ENCODE measurements at regions not wholly inside any gene's neighbourhood (a gene's known extent, or its start where the extent isn't known, plus 50 kb on each side); places are given as distances from the start of the nearest gene placed in this dataset.
"Not testable (repeated sequence)": the region's sequence is repeated elsewhere in the genome, so short reads cannot be mapped to it uniquely, and the experiment has no call there.

GRCh38 chr6:145263778-145264211 is 471.5 kb downstream of the EPM2A start:
- no peak for DNase-seq

DNA sequence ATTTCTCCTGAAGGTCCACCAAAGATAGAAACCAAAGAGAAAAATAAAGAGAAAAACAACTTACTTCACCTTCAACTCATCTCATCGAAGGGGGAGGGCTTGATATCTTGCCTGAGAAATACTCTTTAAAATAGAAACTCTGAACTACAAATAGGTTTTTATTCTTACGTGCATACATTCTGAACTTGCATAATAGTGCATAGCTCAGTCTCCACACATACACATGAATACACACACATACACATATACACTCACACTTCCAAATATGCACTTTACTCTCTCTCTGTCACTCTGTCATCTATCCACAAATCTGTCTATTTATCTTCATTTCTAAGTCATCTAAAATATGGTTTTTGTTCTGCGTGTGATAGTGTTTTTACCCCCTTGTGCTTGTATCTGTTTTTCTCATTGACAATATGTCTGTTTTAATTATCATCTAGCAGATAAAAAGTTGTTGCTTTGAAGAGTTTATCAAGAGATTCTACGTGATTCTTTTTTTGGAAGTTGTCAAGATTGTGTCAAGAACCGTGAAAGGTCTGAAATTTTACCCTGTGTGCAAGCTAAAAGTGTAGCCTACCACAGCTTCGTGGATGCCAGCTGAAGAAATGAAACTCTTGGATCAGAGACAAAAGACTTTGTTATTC is 468.8 kb downstream of the EPM2A start:
- DNase-seq: no peak

DNA sequence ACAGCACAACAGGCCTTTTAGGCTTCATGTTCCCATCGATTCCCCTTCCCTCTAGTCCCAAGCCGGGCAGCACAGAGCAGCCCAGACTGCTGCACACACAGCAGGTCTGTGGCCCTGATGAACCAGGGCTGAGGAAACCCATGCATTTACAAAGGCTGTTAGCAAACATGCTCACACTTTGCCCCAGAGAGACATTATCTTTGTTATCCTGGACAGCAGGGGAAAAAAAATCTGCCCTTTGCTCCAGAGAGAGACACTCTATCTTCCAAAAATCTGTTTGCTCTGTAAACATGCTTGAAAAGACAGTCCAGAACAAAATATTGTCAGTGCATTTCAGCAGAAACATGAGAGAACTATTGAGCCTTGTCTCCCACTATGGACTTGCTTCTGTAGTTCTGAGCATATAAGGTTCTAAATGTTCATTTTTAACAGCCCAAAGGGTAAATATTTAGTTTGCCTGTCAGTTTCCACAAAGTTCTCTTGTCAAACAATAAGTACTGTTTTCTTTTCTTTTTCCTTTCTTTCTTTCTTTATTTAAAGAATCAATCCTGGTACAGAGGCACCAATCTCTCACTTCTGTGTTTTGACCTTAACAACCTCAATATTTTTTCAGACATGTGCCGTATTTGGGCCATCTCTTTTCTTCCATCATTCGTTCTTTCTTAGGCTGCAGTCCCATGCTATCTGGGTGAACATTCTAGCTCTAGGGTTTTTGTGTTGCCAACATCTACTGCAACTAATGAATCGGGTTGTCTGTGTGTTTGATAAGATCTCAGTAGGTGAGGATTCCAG is 468.0 kb downstream of the EPM2A start:
- DNase-seq: no peak

- no peak for DNase-seq
These were observed 464.9 kb downstream of the EPM2A start for GRCh38 chr6:145270464-145270863.

DNA sequence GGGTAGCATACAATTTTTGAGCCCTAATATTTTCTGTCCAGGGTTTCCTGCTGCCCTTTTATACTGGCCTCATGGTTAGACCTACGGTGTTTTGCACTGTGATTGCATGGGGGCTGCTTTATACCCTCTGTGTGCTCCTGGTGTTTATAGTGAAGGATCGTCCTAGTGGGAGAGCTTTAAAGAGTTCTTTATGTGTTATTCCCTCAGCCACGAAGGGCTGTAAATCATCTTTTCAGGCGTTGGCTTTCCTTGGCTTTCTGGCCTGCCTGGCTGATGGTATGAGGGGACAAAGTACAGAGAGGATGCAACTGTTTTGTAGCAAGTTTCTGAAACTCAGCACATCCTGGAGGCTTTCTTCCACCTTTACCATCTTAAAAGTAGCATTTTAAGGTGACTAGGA is 464.3 kb downstream of the EPM2A start:
- no peak for DNase-seq

DNA sequence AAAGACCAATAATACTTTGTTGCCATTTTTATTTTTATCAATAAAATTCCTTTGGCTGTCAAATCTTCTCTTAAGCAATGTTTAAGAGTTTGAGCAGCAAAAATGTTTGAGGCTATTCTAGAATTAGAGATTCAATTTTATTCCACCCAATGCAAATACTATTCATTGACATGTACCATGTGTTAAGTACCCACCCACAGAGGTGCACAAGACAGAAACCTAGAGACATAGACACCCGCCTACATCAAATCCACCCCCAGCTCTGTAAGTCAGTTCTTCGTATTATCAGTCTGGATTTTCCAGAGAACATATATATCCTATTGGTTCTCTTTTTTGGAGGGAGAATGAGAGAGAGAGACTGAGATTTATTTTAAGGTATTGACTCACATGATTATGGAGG is 463.7 kb downstream of the EPM2A start:
- no peak for DNase-seq

GRCh38 chr6:145272246-145272645 is 463.1 kb downstream of the EPM2A start:
- no peak for DNase-seq

DNA sequence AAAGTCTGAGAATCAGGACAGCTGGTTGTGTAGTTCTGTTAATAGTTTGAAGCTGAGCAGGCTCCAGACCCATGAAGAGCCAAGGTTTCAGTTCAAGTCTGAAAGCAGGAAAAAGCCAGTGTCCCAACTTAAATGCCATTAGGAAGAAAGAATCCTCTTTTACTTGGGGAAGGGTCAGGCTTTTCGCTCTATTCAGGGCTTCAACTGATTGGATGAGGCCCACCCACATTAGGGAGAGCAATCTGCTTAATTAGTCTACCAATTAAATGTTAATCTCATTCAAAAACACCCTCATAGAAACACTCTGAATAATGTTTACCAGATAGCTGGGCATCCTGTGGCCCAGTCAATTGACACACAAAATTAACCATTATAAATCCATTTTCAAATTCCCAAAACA is 462.2 kb downstream of the EPM2A start:
- DNase-seq: no peak

DNA sequence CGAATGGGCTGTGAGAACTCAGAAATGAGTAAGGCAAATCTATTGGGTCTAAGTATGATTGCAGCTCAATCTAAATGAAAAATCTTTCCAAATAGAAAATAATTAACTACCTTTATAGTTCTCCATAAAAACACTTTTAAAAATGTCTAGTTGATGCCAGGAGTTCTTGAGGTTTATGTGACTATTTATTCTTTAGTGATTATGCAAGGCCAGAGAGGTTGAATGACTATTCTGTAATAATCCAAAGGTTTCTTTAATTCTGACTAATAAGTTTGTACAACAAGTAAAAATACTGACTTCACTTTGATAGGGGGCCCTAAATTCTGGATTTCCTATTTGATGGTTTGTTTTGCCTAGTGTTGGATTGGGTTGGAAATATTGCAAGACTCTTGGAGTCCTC is 461.2 kb downstream of the EPM2A start:
- DNase-seq: no peak

DNA sequence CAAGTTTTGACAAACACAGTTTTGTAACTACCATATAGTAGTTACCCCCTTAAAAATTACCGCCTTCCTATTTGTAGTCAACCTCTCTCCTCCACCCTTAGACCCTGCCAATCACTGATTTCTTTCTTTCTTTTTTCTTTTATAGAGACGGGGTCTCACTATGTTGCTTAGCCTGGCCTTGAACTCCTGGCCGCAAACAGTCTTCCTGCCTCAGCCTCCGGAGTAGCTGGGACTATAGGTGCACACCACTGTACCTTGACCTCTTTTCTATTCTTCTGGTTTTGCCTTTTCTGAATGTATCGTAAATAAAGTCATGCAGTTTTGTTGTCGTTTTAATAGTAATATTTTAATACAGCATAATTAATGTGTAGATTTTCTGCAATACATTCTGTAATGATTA is 460.3 kb downstream of the EPM2A start:
- DNase-seq: no peak

GRCh38 chr6:145275787-145276186 is 459.5 kb downstream of the EPM2A start:
- no peak for DNase-seq

GRCh38 chr6:145276756-145277155 is 458.6 kb downstream of the EPM2A start:
- DNase-seq: no peak

DNA sequence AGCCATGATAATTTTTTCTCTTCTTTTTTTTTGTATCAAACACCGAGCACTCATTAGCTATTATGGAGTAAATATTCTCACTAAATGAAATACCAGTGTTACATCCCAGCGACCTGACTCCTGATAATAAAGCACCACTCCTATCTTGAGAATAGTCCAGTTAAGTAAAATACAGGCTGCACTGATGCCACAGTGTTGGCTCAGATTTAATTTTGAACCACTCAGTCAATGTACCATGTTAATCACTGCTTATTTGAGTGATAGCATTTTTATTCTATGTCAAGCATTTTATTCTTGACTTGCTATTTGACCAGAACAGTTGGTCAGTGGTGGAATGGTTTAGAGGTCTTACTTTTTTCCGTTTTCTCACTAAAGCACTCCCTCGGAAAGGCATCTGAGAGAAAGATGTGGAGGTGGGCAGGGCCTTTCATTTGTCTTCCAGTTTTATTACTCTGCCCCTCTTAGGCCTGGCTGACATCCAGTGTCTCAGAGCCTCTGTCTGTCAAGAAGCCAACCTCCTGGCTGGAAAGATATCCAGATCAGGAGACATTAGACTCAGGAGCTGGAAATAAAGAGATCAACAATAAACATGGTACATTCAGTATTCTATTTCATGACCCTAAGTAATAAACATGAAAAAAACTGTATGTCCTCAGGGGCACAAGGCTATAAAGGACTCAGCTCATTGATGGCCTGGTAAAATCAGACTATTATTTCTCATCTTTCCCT is 457.8 kb downstream of the EPM2A start:
- no peak for DNase-seq

DNA sequence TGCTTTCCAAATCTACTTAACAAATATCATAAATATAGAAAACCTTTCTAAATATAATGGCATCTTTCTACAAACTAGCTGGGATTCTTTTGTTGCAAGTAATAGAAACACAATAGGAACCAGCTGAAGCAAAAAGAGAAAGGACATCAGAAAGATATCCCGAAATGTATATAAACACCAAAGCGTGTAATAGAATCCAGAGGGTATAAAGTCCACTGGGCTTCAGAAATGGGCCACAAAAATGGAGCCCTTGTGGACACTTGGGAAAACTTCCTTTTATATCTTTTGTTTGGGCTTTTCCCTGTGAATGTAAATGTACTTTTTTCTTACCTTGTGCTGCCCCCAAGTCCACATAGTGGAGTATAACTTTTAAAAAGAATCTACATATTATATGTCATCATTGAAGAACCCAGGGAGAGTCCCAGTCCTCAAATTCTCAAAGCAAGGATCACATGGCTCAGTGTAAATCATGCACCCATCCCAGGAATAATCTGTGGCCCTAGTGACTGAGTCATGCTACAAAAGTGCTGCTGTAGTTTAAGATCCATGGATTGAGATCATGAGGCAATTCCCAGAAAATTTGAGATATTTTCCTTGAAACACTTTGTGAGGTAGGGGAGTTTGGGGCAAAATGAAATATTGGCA is 457.0 kb downstream of the EPM2A start:
- no peak for DNase-seq

DNA sequence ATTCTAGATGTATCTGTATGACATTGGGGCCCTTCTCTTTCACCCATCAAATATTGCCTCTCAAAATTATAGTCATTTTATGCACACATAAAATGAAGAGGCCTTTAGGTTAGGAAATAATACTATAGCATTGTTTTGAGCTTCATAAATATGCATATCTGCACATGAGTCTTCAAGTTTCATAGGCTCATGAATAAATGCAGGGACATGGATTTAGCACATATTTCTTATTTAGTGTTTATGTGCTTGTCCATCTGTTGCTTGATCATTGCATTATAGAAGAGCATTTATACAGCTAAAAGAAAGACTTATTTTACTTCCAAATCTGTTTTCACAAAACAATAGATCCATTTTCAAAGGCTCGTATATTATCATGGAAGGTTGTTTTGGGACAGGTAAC is 455.8 kb downstream of the EPM2A start:
- no peak for DNase-seq

DNA sequence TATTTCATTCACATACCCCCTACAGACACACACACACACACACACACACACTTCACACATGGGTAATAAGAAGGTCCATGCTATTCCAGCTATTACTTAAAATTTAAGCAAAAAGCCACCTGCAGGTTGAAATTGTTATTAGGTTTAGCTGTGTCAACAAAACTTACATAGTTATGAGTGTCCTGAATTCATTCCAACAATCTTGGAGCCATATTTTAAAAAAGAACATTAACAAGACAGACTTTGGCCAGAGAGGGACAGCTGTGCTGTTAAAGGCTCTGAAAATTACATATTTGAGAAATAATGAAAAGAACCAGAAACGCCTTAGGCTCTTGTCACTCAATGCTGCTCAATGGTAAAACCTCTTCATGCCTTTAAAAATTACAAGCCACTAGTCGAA is 455.3 kb downstream of the EPM2A start:
- DNase-seq: no peak

GRCh38 chr6:145283209-145283608 is 452.1 kb downstream of the EPM2A start:
- not testable (repeated sequence) for DNase-seq

- no peak for DNase-seq
These were observed 451.5 kb downstream of the EPM2A start for GRCh38 chr6:145283856-145284255.

DNA sequence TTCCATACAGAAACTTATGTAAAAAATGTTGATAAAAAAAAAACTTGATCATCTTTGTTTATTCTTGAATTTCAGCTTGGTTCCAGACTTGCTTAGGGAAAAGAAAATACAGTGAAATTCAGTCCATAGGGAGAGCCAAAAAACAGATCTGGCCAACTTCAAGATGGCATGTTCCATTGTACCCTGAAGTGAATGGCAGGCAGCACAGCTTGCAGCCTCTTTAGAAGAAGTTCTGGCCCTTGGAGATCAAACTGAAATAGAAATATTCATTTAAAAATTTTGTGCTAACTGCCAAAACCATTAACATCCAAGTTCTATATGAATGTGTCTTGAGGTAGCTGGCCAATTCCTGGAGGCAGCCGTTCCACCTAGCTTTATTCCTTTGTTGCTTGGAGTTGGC is 448.4 kb downstream of the EPM2A start:
- DNase-seq: no peak

GRCh38 chr6:145289573-145289972 is 445.7 kb downstream of the EPM2A start:
- no peak for DNase-seq

GRCh38 chr6:145290122-145290521 is 445.2 kb downstream of the EPM2A start:
- no peak for DNase-seq

GRCh38 chr6:145292066-145292465 is 443.3 kb downstream of the EPM2A start:
- DNase-seq: no peak

DNA sequence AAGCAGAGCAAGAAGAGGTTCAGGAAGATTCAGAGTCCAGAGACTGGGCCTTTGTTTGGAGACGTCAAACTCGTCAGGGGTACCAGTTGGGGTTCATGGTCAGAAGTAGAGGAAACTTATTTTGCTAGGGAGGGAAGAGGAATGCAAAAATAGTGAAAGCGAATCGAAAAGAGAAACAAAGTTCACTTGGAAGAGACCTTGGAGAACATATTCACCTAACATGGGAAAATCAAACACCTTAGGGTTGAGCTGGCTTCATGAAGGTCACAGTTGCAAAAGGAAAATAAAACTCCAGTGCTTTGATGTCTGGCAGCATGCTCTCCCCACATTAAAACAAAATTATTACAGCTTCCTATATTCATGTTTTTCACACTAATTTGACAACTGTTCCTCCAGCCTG is 440.4 kb downstream of the EPM2A start:
- DNase-seq: no peak

GRCh38 chr6:145295746-145296145 is 439.6 kb downstream of the EPM2A start:
- no peak for DNase-seq
